ENCODE measurements at regions not wholly inside any gene's neighbourhood (a gene's known extent, or its start where the extent isn't known, plus 50 kb on each side); places are given as distances from the start of the nearest gene placed in this dataset.

- Histone ChIP-seq H3K79me2 (ENCODE audit: control insufficient read depth, insufficient read depth, low read length) (no peaks in the 10 kb centered on the region), H3K9me1 (ENCODE audit: control insufficient read depth, insufficient read depth, low read length) (no peaks in the 10 kb centered on the region), H3K9me3 (replicated peaks; ENCODE audit: control insufficient read depth, insufficient read depth, low read depth, low read length) (no peaks in the 10 kb centered on the region), H2AFZ (ENCODE audit: low read depth, low read length) (no peak overlapping the region), H3K27me3 (ENCODE audit: control insufficient read depth in 2 of 2, insufficient read depth in 2 of 2, low read length in 2 of 2) (no peaks in the 10 kb centered on the region), H3K4me1 (replicated peaks in 1 of 2; ENCODE audit: control insufficient read depth in 2 of 2, insufficient read depth in 2 of 2, low read length in 2 of 2) (no peaks in the 10 kb centered on the region), H3K27ac (ENCODE audit: extremely low read depth, low read depth, low read length) (no peak overlapping the region), H3K36me3 (ENCODE audit: control insufficient read depth, insufficient read depth, low read length) (no peaks in the 10 kb centered on the region), H4K20me1 (replicated peaks; ENCODE audit: control insufficient read depth, insufficient read depth, low read length) (no peaks in the 10 kb centered on the region), H3K4me3 (no peak overlapping the region), H3K9ac (ENCODE audit: insufficient read depth in 1 of 2, low read depth in 2 of 2, low read length in 2 of 2) (no peak overlapping the region), H3K4me2 (ENCODE audit: insufficient read depth, low read length) (no peak overlapping the region)
- ATAC-seq (no peak), DNase-seq (ENCODE audit: extremely low read depth in 1 of 4, low spot score in 3 of 4) (no peak), FAIRE-seq (no peak)
- intact Hi-C loops (cut with micrococcal nuclease) (no loop called here), in situ Hi-C loops (cut with MboI) (no loop called here)
- BruUV-seq (replicated peaks), result no TSS peak
- WGBS (ENCODE audit: insufficient coverage, low coverage, missing lambda C conversion rate), result 0% methylated on average over 1 of the region's 1 CpG
- POLR2A ChIA-PET, result no interaction called here
- CTCF ChIA-PET (ENCODE audit: low intra/inter-chr PET ratio), result no interaction called here
- TF ChIP-seq ZBTB43 (CRISPR knock-in tag; IDR thresholded peaks at IDR 0.05) (no peak), MYNN (IDR thresholded peaks at IDR 0.05) (no peak), MYNN (CRISPR knock-in tag; IDR thresholded peaks at IDR 0.05) (no peak), ELK1 (CRISPR knock-in tag; IDR thresholded peaks at IDR 0.05) (no peak), SPI1 (IDR thresholded peaks at IDR 0.05; ENCODE audit: borderline replicate concordance, low read depth, low read length) (no peak), HDAC6 (IDR thresholded peaks at IDR 0.05; ENCODE audit: low read depth, low read length) (no peak), ARID4B (CRISPR knock-in tag; IDR thresholded peaks at IDR 0.05) (no peak), U2AF2 (optimal IDR thresholded peaks at IDR 0.05; ENCODE audit: low read depth, low read length) (no peak), DACH1 (IDR thresholded peaks at IDR 0.05; ENCODE audit: partially characterized antibody) (no peak), MITF (IDR thresholded peaks at IDR 0.05) (no peak), ELF4 (CRISPR knock-in tag; IDR thresholded peaks at IDR 0.05) (no peak), ZNF212 (CRISPR knock-in tag; IDR thresholded peaks at IDR 0.05) (no peak), ZNF518B (CRISPR knock-in tag; IDR thresholded peaks at IDR 0.05) (no peak)
Measured at GRCh38 chr11:31915867-31916266, 104.7 kb upstream of the PAX6 start.
